HG02798 (cell line): ENCODE measurements at regions not wholly inside any gene's neighbourhood (a gene's known extent, or its start where the extent isn't known, plus 50 kb on each side); places are given as distances from the start of the nearest gene placed in this dataset.
"Not testable (repeated sequence)": the region's sequence is repeated elsewhere in the genome, so short reads cannot be mapped to it uniquely, and the experiment has no call there.

ENCODE experiments used
- ATAC-seq: cut with Tn5 transposase; IDR thresholded peaks from one replicate; pipeline ENCODE4 v1.9.1; 2021; ENCODE audit warnings: mild to moderate bottlenecking; ENCODE audit not compliant: unreplicated experiment, poor library complexity

DNA sequence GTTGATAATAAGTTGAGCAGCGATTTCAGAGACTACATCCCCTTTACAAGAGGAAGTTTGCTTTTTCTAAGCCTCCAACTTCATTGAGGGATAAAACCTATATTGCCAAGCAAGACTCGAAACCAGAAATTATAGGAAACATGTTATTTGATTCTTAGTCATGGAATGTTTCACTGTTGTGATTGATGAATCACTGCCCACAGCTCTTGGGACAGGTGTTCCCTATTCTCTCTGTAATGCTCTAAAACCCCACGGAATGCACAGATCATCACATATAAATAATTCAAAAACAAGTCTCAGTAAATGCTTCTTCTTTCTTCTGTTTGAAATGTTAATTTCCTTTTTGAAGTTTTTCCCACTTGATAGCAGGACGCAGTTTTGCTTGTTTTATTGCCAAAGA lies 809.5 kb upstream of the GOT2 start:
- ATAC-seq: no peak

DNA sequence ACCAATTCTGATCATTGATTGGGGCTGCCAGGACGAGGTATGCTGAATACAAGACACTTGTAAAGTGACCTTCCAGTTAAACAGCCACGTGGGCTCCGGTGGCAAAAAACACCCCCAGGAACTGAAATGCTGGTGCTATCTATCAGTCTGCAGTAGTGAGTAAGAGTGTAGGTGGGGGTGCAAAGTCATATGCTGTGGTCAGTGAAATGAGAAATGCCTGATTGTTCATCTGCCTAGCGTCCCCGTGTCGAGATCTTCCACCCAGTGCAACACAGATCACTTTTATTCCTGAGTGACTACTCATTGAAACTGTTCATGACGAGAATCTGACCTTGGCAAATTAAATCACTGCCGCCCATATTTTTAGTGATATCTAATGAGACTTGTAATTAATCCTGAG lies 806.5 kb upstream of the GOT2 start:
- no peak for ATAC-seq

DNA sequence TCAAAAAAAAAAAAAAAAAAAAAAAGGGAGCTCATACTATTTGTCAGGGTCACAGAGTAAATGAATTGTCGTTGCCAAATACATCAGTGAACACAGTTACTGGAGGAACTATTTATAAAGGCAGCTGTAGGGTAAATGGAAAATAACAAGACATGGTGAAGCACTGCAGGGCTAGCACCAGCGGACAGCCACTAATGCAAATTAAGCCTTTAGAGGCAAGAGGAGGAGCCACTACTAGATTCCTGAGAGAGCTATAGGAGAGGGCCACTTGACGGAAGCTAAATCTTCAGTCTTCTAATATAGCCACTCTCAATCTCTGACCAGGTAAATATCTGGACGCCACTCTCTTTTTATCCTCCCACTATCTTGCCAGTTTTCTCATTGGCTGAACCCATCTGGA lies 801.2 kb upstream of the GOT2 start:
- no peak for ATAC-seq

DNA sequence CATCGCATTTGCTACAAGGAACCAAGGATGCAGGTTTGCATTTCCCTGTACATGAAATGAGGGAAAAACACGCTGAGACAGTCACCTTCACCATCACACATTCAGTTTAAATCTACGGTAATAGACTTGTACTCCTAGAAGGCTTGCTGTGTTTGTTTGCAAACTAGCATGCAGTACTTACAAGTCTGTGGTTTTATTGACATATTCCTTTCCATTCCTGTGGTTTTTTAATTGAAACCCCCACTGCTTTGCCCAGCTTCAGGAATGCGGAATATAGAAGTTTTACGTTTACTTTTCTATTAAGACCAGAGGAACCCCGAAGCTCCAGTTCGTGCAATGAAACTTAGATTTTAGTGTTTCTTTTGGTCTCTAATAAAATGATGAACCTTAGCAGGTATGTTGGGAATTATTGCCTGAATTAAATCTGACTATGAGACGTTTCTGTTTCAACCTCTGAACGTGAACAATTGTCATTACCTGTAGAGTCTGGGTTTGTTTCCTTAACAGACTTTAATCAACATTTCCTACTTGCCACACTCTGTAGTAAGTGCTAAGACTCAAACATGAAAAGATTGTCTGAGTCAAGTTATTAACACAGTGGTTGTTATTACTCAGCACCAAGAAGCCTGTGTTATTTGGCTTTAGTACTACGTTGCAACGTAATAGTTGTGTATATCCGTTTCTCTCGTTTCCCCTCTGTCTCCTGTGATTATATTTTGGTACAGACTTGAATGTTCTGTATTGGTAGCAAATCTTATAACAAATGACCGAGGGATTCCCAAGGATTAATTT lies 793.3 kb upstream of the GOT2 start:
- no peak for ATAC-seq

DNA sequence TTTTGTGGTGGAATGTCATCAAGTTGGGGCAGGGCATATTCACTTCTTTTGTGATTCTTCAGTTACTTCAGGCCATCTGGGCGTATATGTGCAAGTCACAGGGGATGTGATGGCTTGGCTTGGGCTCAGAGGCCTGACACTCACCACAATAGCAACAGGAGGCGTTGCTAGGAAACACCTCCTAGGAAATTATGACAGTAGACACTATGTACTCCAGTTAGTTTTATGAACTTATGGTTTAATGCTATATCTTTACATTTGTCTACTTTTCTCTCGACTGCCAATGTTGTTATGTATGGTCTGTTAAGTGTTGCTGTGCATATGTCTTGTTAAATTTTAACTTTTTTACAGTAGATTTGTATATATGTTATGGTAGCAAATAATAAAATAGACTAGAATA lies 788.7 kb upstream of the GOT2 start:
- ATAC-seq: no peak

DNA sequence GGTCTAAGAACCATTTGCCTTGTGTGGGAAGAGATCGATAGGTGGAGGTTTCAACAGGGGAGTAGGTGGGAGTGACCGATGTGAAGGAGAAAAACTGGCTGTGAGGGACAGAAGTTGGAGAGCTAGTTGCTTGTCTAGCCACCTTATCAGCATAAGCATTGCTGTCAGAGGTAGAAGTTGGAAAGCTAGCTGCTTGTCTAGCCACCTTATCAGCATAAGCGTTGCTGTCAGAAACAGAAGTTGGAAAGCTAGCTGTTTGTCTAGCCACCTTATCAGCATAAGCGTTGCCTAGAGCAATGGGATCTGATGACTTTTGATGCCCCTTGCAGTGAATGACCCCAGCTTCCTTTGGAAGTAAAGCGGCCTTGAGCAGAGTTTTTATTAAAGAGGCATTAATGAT lies 784.6 kb upstream of the GOT2 start:
- ATAC-seq: not testable (repeated sequence)

DNA sequence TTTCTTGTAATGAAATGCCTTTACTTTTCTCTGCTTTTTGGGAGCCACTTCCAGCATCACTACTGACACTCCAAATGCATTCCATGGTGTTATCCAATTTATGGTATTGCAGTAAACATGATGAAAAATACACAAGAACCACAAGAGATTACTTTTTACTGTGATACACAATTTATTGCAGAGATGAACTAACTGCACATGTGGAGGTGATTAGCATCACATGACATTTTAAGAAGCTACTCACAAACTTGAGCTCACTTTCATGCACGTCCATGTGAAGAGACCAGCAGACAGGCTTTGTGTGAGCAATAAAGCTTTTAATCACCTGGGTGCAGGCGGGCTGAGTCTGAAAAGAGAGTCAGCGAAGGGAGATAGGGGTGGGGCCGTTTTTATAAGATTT lies 780.5 kb upstream of the GOT2 start:
- ATAC-seq: no peak

DNA sequence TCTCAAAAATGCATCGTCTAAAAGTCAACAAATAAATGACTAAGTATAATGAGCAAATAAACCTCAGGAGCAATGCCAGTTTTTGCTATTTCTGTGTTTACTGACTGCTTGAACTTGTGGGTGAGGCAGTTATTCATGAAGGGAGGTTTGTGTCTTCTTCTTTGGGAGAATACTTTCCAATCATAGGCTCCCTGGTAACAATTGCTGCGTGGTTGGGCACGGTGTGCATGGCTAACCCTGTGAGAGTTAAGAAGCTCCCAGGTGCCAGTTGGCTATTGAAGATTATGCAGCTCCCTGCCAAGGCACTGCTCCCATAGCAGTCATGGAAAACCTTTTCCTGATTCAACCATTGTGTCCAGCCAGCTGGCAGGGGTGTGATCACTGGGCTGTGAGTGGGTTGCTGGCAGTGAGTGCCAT lies 775.9 kb upstream of the GOT2 start:
- no peak for ATAC-seq

DNA sequence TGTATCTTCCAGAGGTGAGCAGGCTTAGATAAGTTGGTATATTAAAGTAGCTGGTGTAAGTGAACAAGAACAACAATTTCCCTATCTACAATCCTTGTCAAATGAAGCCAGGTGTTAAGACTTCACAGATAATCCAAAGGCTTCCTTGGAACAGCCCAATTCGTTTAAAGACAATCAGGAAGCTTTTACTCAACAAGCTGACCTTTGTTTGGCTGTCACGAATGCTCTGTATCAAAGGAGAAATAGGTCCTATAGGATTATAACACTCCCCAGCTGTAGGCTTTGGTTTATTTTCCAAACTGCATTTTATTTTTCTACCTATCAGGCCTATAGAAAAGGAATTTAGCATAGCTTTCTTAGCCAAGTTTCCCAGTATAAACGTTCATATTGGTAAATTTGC lies 766.5 kb upstream of the GOT2 start:
- ATAC-seq: no peak

DNA sequence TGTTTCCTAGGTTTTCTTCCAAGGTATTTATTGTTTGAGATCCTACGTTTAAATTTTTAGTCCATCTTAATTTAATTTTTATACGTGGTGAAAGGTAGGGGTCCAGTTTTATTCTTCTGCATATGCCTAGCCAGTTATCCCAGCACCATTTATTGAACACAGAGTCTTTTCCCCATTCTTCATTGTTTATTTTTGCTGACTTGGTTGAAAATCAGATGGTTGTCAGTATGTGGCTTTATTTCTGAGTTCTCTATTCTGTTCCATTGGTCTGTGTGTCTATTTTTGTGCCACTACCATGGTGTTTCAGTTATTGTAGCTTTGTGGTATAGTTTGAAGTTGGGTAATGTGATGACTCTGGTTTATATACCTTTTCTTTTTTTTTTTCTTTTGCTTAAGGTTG lies 753.0 kb upstream of the GOT2 start:
- no peak for ATAC-seq

DNA sequence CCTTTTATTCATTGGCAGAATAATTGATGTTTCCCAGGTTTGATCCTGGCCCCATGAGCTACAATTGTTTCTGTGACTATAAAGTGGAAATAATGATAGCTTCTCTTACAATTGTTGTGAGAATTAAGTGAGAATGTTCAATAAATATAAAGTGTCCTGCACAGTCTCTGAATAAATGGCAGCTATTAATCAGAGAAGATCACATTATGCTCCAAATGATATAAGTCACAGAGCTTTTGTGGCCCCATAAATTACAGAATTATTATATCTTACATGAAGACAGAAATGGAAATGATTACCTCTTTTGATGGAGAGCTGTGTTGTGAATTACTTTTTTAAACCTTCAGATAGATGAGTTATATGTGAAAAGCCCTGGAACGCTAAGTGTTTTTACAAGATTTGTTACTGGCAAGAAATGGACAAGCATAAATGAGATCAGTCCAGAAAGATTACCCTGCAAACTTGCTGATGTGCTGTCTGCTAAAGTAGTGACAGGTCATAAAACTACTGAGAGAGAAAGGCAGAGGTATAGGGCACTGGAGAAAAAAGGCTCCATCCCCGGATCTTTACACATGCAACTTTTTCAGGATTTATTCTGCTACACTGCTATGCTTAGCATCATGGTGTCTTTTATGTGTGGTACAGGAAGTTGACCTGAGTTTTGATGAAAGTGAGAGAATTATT lies 750.9 kb upstream of the GOT2 start:
- ATAC-seq: no peak

DNA sequence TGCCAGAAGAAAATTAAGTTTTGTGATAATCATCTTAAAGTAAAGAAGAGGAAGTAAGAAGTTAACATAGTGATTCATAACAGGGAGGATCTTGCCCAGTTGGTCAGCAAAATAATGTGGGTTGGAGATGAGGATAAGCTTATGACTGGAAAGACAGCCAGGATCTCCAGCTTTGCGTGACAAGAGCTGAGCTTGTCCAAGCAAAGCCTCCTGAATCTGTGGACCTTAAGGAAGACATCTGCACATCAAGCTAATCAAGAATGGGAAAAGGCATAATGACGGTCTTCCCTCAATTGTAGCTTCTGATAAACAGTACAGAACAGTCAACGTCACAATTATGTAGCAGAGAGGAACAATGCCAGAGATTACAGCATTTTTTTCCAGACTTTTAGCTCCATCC lies 744.7 kb upstream of the GOT2 start:
- ATAC-seq: no peak

DNA sequence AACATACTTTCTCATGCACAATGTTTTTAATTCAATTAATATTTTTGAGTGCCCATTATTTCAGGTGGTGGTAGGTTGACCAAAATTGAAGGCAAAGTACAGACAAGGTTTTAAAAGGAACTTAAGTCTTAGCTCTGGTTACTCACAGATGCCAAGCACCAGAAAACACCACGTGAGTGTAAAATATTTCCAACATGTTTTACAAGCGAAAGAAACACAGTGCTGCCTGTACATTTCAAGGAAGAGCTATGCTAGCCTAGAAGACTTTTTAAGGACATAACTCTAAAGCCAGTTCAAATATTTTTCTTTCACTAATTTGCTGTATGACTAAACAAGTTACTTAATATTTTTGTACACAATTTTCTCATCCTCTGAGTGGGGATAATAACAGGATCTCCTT lies 736.4 kb upstream of the GOT2 start:
- no peak for ATAC-seq

DNA sequence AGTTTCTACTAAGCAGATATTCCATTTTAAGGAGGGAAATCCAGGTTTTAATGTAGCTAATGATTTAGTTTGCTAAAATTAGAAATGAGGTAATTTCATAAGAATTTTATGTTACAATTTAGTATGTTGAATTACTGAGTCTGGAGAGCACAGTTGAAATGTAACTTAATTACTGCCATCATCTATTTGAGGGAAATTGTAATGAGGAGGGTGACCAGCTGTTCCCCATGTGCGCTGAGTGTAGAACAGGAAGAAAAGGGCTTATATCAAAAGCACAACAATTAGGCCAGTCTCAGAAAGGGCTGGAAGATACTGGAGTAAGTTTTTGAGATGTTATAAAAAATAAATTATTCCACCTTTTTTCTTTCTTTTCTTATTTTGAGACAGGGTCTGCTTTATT lies 735.1 kb upstream of the GOT2 start:
- ATAC-seq: no peak

DNA sequence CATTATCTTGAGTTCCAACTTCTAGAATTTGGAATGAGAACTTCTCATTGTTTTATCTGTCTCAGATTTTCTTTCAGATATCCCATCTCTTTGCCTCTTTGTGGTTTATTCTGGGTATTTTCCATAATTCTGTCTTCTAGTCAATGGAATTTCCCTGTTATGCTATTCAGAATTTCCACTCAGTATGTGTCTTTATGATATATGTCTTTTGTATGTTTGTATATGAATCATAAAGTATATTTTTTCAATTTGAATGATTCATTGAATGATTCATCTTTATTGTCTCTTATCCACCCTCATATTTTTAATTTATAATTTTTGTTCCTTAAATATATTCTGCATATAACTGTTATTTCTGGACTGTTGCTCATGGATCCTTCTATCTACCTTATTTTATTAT lies 729.7 kb upstream of the GOT2 start:
- no peak for ATAC-seq

DNA sequence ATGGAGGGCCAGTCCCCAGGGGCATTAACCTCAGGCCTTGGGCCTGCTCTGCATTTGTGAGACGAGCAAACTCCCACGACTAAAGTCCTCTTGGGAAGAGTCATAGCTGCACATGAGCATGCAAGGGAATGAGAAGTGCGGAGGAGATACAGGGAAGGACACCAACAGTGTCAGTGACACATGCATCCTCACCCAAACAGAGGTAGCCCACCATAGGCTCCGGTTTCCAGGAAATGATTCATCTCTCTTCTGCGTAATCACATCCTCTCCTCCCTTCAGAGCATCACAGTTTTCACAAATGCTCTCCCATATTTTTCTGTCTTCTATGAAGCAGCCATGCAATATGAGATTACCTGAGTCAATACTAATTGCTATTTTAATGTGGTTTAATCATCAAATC lies 725.7 kb upstream of the GOT2 start:
- no peak for ATAC-seq

DNA sequence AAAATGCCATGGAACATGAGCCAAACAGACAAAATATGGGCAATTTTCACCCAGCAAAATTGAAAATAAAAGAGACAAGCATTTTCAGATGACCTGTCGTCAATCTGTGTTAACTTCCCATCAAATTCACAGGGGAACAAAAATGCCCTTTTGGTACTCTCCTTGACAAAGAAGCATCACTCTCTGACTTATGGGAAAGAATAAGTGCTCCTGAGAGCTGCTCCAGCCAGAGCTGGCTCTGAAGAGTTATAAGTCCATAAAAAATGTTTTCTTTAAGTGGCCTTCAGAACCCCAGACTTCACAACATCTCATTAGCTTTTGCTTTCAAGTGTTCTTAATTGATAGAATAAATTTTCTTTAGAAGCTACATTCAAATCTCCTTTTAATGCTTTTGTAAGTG lies 721.4 kb upstream of the GOT2 start:
- no peak for ATAC-seq

DNA sequence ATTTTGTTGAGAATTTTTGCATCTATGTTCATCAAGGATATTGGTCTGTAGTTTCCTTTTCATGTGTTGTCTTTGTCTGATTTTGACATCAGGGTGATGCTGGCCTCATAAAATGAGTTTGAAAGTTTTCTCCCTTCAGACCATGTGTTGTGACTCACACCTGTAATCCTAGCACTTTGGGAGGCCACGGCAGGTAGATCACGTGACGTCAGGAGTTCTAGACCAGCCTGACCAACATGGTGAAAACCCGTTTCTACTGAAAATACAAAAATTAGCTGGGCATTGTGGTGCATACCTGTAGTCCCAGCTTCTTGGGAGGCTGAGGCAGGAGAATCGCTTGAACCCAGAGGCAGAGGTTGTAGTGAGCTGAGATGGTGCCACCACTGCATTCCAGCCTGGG lies 716.4 kb upstream of the GOT2 start:
- not testable (repeated sequence) for ATAC-seq

DNA sequence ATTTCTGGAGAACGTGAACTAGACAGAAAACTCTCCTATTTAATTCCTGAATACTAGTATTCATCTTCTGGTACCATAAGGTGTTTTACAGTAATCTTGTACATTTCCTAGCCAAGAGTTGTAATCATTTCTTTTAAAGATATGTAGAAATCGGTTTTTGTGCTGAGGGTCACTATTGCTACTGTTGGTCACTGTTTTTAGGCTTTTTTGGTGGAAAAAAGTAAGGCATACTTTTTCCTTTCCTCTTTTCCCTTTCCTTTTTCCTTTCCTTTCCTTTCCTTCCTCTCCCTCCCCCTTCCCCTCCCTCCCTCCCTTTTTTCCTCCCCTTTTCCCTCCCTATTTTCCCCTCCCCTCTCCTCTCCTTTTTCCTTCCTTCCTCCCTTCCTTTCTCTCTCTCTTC lies 706.4 kb upstream of the GOT2 start:
- no peak for ATAC-seq

DNA sequence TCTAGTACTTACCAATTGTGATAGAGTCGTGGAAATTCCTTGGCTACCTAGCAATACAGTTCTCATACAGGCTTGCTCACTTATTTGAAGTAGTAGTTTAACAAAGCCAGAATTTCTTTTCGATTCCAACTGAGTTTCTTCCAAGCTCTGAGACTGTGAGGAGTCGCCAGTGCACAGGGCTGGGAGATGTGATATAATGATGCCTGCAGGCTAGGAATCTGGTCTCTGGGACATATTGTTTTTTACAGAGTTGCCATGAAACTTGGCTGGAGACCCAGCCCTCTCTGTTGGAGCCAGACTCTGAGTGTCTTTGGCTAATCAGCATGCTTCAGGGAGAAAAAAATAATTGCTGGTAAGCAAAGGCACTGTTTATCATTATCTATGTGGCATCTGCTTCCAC lies 698.8 kb upstream of the GOT2 start:
- no peak for ATAC-seq

DNA sequence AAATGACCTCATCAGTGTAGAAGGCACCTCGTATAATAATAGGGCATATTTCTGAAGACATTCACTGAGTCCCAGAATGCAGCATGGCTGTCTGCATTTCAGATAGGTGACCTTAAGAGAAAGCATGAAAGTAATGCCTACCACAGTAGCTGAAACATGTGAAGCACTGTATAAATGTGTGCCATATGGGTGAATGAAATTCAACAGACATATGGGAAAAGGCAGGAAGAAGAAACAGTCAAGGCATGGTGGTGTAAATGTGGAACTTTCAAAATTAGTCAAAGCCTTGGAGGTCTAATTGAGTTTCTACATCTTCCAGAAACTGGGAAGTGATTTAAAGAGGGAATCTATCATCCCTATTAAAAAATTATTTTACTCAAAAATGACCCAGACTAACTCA lies 698.2 kb upstream of the GOT2 start:
- no peak for ATAC-seq

DNA sequence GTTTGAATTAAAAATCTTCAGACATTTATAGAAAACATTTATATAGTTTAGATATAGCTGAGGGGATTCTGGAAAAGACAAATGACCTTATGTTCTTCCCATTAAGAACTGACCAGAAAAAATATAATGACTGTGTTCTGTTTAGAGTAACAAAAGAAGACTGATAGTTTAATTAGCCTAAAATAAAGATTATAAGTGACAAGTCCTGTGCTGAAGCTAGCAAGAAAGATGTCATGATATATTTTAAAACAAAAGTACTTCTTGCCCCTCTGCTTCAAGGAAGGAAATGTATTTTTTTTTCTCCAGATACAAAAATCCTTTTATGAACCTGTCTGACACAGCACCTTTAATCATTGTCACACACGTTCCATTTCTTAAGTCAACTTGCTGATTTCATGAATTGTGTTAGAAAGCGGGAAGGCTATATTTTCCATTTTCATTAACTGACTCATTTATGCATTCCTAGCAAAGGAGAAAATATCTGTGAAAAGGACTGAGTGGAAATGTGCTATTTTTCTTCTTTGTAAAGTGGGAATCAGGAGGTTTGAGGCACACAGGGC lies 690.7 kb upstream of the GOT2 start:
- ATAC-seq: no peak
